NCI-H146 treated with DMSO at 0.1 percent for 48 hours (cell line): ENCODE measurements at regions not wholly inside any gene's neighbourhood (a gene's known extent, or its start where the extent isn't known, plus 50 kb on each side); places are given as distances from the start of the nearest gene placed in this dataset.

ENCODE experiments used
- DNase-seq: peaks from one replicate; lab custom pipeline; 2025; ENCODE audit not compliant: unreplicated experiment; lab: John Stamatoyannopoulos, UW

DNA sequence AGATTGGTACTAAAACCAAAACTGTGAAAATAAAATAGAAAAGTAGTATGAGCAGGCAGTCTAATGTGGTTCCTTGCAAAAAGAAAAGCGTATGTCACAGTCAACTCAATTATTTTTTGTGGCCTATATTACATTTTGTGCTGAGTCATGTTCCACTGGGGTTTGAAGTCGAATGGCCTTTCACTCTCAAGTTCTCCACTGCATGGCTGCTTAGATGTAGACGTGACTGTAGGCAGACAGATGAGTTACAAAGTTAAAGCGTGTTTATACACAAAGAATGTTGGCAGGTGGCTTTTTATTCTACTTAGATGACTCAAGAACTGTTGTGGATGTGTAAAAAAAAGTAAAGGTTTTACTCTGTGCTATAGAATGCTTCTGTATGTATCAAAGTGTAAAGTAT lies 133.9 kb downstream of the SLITRK6 start:
- peak; percentile 67 for DNase-seq

DNA sequence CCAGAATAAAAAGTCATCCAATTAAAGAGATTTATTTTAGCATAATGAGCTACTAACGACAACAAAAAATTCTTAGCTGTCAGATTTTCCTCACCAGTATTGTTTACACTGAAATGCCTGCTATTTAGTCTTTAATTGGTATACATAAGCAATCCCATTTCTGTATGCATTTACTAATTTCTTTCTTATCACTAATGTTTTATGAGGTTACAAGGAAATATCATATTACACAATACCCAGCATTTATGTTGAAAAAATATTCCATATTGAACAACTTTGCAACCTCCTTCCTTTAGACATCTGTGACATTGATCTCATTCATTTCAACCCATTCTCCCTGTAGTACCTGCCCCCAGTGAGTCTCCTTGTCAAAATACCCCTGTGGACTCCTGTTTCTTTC lies 135.4 kb downstream of the SLITRK6 start:
- DNase-seq, result peak; percentile 74

DNA sequence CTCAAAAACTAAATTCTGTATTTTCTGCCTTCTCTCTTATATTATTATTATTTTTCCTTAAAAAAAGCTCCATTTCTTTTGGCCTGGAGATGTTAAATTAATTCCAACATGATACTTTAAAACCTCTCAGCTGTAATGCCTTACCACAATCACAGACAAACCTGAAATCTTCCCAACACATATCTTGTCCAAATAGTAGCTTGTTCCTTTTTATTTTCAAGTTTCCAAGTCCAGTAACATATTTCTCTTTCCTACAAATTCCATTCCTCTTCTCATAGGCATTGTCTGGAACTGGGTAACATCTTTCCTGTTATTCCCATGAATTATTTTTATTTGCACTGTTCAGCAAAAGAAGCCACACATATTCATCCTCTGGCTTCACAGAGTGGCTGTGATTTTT lies 137.0 kb downstream of the SLITRK6 start:
- DNase-seq, result no peak

DNA sequence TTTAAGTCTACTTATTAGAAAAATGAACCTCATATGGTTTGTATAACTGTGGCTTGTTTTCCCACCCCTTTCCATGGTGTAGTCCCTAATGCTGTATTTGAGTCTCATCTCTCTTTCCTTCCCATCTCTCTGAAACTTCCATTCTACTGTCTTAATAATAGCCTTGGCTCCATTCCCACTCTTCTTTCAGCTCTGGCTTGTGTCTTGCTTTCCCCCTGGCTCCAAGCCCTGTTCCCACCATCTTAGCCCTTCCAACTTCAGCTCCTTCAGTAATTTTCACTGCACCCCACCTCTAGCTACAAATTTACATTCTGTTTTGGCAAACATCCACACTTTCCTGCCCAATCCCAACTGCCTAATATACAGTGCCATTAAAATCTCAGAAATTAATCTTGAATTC lies 137.5 kb downstream of the SLITRK6 start:
- DNase-seq, result no peak

DNA sequence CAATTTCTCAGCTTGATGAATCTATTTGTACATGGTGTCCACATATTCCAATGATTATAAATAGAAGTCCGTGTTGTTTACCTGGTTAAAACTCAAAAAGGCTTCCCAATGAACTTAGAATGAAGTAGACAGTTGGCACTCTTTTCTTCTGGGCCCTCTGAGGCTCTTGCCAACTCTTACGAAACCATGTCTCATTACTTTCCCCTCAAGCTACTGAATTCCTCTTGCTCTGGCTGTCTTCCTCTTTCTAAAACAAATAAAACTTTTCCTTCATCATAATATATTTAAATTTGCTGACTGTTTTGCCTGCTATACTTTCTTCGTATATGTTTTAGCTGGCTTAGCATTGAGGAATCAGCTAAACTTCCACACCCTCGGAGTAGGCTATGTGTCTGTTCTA lies 139.7 kb downstream of the SLITRK6 start:
- no peak for DNase-seq

DNA sequence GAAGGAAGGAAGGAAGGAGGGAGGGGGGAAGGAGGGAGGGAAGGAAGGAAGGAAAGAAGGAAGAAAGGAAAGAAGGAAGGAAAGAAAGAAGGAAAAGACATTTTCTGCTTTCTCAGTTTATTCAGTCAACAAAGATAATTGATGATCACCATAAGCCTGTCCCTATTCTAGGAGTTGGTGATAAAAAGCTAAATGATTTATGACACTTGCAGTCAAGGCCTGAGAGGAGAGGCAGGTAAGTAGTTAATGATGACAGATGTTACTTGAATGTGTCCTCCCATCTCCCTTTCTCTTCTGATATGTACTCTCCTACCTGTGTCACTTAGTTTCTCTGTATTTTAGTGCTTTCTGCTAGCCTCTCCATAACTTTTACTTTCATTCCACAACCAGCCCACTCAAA lies 141.3 kb downstream of the SLITRK6 start:
- DNase-seq, result peak; percentile 37

DNA sequence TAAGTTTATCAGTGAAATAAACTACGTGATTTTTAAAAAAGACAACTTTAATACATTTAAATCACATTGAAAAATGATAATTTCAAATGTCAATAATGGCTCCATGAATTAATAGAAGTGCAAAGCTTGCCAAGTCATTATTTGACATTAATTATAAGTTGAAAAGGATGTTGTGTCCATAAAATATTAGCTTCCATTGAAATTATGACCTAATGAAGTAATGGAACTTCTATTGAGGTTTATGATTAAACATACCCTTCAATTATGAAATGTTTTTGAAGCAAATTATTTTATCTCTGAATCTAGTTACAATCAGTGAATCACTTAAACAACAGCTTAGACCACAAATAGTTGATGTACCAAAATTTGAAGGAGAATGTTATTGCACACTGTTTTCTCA lies 144.2 kb downstream of the SLITRK6 start:
- no peak for DNase-seq

DNA sequence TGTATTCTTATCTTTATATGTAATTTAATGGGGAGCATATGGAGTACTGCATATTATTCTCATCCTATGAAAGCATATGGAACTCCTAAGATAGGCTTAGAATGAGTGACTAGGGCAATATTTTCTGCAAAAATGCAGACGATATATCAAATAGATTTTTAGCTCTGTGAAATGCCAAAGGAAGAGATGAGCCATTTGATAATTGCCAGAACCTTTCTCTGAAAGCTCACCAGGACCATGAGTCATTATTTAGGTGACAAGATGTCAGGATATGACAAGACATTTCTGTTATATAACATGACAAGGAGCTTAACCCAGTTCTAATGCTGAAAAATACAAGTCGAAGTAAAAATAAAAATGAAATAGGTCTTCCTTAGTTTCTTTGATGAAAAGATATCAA lies 145.0 kb downstream of the SLITRK6 start:
- DNase-seq, result no peak

DNA sequence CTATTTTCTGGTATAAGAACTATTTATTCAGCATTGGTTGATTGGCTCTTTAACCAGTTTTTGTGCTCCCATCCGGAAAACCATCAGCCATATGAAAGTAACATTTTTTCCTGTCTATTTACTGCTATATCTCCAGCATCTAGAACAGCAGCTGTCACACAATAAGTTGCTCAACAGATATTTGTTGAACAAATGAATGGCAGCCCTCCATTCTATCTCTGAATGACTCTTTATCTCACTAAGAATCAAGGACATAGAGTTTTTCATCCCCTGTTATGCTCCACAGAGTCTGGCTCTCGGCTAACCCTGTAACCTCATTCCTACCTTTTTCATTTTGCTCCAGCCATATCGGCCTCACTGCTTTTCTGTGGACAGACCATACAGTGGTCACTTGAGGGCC lies 145.5 kb downstream of the SLITRK6 start:
- no peak for DNase-seq

DNA sequence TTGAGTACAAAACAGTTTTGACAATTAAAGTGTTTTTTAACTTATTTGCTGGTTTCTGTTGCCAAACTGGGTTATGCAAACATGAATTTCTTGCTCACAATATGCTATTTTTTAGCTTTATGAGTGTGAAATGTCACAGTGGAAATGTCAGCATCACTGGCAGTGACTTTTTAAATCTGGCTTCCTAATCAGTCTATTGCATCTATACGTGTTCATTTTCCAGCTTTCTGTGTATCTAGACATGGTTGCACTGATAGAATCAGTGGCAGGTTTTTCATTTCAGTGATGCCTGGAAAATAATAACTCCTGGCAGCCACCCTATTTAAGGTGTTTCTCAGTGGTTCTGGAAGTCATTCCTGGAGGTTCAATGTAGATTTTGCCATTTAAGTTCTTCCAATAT lies 146.7 kb downstream of the SLITRK6 start:
- DNase-seq, result no peak

DNA sequence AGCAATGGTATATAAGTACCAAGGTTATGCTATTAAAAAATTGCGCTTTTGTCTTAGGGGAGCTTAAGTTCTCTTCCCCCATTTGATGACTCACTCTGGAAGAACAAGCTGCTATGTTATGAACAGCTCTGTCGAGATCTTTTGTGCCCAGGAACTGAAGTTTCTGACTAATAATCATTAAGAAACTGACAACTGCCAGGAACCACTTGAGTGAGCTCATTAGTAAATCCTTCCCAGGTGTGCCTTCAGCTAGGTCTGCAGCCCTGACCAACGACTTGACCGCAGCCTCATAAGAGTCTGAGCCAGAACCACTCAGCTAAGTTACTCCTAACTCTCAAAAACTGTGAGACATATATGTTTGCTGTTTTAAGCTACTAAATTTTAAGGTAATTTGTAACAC lies 147.8 kb downstream of the SLITRK6 start:
- no peak for DNase-seq

DNA sequence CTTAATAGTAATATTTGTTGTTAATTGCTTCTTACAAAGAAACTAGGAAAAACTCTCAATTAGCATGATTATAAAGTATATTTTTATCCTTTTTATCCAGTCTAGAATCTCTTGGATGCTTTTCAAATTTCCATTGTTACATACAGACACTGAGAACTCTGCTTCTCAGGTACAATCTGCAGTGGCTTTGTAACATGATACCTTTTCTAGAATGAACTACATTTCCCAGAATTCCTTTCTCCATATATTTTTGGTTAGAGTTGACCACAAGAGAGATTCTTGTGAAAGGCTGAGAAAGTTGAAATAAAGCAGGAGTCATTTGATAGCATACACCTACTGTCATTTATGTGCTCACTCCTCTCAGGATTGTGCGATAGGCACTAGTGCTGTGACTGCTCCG lies 148.6 kb downstream of the SLITRK6 start:
- DNase-seq, result no peak

DNA sequence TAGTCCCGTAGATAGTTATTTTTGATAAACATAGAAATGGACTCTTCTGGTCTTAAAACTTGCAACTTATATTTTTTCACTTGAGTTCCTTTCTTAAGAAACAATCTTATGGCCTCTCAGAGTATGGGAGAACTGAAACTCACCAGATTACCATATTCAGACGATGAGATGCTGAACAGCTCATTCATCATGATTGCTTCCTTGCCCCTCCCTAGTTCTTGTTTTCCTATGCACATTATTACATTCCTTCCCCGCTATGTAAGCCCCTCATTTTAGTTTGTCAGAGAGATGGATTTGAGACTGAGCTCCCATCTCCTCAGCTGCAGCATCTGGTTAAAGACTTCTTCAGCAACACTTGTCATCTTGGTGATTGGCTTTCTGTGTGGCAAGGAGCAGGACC lies 158.5 kb downstream of the SLITRK6 start:
- no peak for DNase-seq

DNA sequence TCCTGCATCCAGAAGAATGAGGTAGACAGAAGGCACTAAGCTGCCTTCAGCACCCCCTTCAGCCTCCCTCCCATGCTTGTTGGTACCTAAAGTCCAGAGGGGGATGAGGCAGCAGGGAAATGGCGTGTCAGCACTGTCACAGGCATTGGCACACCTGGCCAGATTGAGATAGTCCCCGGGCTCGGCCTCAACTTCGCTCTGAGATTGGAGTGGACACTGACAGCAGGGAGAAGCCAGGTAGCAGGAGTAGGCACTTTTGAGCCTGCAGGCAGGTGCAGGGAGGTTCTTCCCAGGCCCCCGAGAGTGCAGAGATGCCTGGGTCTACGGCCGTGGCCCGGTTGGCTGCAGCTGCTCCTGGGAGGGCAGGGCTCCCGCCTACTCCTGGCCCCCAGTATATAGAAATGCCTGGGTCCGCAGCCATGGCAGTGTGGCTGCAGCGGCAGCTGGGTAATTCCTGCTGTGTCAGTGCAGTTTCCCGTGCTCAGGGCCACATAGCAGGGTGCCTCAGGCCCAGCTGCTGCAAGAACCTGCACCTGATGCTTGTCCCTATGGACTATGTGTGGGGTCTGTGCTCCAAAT lies 160.3 kb downstream of the SLITRK6 start:
- DNase-seq, result peak; percentile 94

DNA sequence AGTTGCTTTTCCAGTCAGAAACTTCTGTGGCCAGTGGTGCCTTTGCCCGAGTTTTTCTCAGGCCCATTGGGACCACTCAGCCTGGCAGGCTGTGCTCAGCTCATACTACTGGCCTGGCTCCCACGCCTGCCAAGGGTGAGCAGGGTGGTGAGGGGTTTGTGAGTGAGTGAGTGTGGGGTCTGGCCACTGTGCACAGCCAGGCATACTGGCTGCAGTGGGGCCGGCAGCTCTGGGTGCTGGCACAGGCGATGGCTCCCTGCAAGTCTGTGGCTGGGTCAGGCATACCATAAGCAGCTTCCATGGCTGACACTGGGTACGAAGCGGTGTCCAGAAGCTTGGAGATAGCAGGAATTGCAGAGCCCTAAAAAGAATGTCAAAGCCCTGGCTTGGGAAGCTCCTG lies 161.0 kb downstream of the SLITRK6 start:
- peak; percentile 27 for DNase-seq

DNA sequence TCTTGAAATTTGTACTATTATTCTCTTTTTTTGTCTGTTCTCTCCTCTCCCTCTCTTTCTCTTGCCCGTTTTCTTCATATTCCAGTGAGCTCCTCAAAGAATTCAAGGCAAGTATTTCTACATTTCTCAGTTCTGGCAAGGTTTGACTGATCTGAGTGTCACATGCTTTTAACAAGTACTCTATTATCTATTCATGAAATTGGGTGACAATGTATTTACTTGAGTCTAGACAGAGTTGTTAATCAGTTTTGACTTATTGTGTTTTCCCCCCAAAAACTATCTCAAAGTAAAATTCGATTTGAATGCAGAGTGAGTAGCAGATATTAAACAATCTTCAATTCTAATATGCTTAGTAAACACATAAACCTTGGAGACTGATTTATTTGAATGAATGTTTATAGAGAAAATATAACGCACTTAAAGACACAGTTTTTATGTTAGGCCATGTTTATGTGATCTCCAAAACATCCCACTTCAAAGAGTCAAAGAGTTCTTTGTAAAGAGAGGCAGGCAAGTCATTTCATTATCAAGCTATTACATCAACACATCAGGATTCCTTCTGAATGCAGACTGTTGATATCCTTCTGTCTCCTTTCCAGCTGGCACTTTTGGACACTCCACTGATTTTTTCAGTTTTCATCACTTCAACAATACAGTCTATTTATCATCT lies 166.6 kb downstream of the SLITRK6 start:
- DNase-seq, result no peak

DNA sequence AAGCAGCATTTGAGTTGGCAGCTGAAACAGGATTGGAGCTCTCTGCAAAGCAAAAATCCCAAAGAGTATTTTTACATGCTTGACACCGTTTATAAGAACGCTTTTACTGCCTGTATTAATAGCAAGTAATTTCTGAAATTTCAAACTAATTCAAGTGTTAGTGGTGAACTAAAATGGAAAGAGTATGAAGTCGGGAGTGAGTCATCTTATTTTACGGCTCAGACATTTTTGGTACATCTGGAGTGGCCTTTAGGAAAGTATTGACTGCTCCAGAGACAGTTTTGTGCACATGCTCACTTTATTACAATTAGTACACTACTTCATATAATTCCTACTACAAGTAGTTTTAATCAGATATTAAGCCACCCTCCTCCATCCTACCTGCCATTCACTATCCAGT lies 167.4 kb downstream of the SLITRK6 start:
- no peak for DNase-seq

DNA sequence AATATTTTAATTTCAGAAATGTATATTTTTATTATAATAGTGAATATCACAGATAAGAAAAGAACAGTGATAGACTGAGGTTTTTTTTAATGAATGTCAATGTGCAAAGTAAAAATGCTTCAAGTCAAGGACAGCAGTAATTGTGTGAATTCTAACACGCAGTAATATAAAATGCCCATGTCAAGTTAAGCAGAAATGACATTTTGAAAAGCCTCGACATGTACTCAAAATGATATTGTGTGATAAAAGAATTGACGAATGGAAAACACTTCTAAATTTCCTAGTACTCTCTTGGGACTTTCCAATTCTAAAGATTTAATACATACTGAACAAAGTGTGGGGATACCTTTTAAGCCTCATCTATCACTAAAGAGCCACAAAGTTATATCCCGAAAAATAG lies 172.6 kb downstream of the SLITRK6 start:
- DNase-seq, result no peak

DNA sequence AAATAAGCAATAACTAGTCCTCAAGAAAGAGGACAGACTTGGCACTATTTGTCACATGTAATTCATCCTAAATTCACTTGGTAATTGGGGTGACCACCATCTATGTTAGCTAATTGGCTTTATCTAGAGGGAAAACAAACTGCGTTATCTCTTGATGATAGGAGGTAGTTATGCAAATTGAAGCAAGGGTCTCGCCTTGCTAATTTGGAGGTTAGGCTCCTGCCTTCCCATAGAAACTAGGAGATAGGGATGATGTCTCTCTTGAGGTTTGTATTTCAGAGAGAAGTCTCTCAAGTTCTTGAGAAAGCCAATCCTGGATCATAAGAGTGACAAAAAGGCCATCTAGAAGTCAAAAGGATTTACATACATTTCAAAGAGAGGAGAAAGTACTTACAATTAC lies 179.9 kb downstream of the SLITRK6 start:
- no peak for DNase-seq

DNA sequence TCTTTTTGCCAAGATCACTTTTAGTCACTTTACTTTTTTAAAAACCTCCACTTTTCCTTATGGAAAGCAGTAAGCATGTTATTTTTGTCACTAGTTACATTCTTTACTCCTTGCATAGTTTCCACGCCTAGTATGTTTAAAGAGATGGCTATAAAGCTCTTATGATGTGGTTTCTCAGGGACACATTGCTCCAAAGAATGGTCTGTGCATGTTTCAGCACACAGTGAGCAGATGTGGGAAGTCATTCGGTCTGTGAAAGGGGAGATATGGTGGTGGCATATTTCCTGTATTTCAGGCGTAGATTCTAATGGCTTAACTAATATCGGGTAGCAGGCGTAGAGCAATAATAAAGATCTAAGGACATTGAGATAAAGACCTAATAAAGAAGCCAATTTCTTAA lies 180.7 kb downstream of the SLITRK6 start:
- no peak for DNase-seq

DNA sequence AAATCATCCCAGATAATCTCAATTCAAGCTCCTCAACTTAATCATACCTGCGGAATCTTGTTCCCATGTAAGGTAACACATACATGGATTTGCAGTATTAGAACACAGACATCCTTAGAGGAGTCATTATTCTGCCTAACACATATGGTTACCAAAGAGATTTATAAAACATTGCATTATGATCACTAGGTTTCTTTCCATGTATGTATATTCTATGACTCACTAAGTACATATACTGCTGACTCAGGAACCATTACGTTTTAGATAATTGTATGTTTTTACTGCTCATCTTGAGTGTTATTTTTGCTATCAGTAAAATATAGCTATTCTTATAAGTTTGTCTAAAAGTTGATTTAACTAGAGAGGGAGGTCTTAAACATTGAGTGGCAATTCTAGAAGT lies 182.9 kb downstream of the SLITRK6 start:
- no peak for DNase-seq

DNA sequence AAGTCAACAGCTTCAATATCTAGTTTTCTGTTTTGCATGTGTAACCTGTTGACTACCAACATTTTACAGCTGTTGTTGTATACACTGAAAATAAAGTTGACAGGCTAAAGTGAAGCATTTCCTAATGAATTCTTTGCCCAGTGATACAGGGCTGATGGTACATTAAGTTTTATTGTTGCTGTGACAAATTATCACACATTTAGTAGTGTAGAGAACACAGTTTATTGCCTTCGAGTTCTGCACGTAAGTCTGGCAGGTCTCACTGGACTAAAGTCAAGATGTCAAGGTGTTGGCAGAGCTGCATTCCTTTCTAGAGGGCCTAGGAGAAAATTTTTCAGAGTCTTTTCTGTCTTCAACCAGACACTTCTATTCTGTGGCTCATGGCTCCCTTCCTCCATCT lies 184.2 kb downstream of the SLITRK6 start:
- no peak for DNase-seq

DNA sequence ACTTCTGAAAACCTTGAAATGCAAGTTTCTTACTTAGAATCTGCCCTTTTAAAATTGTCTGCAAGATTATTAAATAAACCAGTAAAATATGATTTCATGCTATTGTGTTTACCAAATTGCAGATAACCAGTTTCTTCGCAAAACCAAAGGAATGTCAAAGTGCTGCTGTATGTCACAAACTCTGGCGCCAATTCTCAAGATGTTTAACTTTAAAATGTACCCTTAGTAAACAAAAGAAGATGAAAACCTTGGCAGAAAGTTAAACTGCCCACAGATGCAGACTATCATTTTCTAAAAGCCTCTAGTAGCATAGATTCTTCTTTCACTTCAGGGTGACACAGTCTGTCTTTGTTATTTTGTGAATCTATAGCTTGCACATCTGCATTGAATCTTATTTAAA lies 189.2 kb downstream of the SLITRK6 start:
- DNase-seq, result no peak
